SK-N-SH treated with all-trans-retinoic acid at 6 μM for 48 hours (cell line): ENCODE measurements at regions not wholly inside any gene's neighbourhood (a gene's known extent, or its start where the extent isn't known, plus 50 kb on each side); places are given as distances from the start of the nearest gene placed in this dataset.

ENCODE experiments used
- ATAC-seq: fragments of 200-7000 bp; cut with Tn5 transposase; 3 replicates; pipeline ENCODE4 v1.9.1; 2020; ENCODE audit warnings: mild to moderate bottlenecking, moderate library complexity
- ARNTL ChIP-seq: fragments of 450-650 bp; formaldehyde crosslinking; IDR thresholded peaks from 2 replicates; pipeline ENCODE4 v1.5.0; 2020; ENCODE audit warnings: low read depth, mild to moderate bottlenecking, moderate library complexity, borderline replicate concordance
- BACH2 ChIP-seq: fragments of 250-450 bp; sonication (Bioruptor Pico); IDR thresholded peaks from 2 replicates; pipeline ENCODE4 v1.9.0; 2021; ENCODE audit warnings: mild to moderate bottlenecking, borderline replicate concordance
- CSDC2 ChIP-seq: fragments of 250-450 bp; sonication (Bioruptor Pico); IDR thresholded peaks from 2 replicates; pipeline ENCODE4 v1.5.0; 2020; ENCODE audit warnings: mild to moderate bottlenecking, moderate library complexity
- ESRRG ChIP-seq: fragments of 250-450 bp; sonication (Bioruptor Pico); IDR thresholded peaks from 2 replicates; pipeline ENCODE4 v1.6.1; 2021; ENCODE audit warnings: mild to moderate bottlenecking
- GLIS3 ChIP-seq: fragments of 250-450 bp; sonication (Bioruptor Pico); IDR thresholded peaks from 2 replicates; pipeline ENCODE4 v1.5.0; 2020; ENCODE audit warnings: mild to moderate bottlenecking, moderate library complexity
- ISL1 ChIP-seq: fragments of 250-450 bp; sonication (Bioruptor Pico); IDR thresholded peaks from 2 replicates; pipeline ENCODE4 v2.1.2; 2022; ENCODE audit warnings: mild to moderate bottlenecking, moderate library complexity
- OSR1 ChIP-seq: fragments of 250-450 bp; sonication (Bioruptor Pico); IDR thresholded peaks from 2 replicates; pipeline ENCODE4 v1.8.0; 2022; ENCODE audit warnings: moderate library complexity, mild to moderate bottlenecking, inconsistent platforms
- PPARA ChIP-seq: fragments of 250-450 bp; sonication (Bioruptor Pico); IDR thresholded peaks from 2 replicates; pipeline ENCODE4 v1.5.0; 2020; ENCODE audit warnings: mild to moderate bottlenecking, borderline replicate concordance
- RARB ChIP-seq: fragments of 250-450 bp; sonication (Bioruptor Pico); IDR thresholded peaks from 2 replicates; pipeline ENCODE4 v1.8.0; 2021; ENCODE audit warnings: mild to moderate bottlenecking, moderate library complexity
- SNAI2 ChIP-seq: fragments of 250-450 bp; sonication (Bioruptor Pico); IDR thresholded peaks from 2 replicates; pipeline ENCODE4 v1.5.0; 2020; ENCODE audit warnings: mild to moderate bottlenecking, moderate library complexity
- TCF4 ChIP-seq: fragments of 250-450 bp; sonication (Bioruptor Pico); IDR thresholded peaks from 2 replicates; pipeline ENCODE4 v1.8.0; 2021; ENCODE audit warnings: mild to moderate bottlenecking, moderate library complexity, borderline replicate concordance
- TOX ChIP-seq: fragments of 250-450 bp; sonication (Bioruptor Pico); IDR thresholded peaks from 2 replicates; pipeline ENCODE4 v1.8.0; 2021; ENCODE audit warnings: mild to moderate bottlenecking, moderate library complexity, borderline replicate concordance
- ZC3H10 ChIP-seq: fragments of 250-450 bp; sonication (Bioruptor Pico); IDR thresholded peaks from 2 replicates; pipeline ENCODE4 v1.5.1; 2021; ENCODE audit warnings: mild to moderate bottlenecking, moderate library complexity
- ZFP3 ChIP-seq: fragments of 250-450 bp; sonication (Bioruptor Pico); IDR thresholded peaks from 2 replicates; pipeline ENCODE4 v1.5.0; 2020; ENCODE audit warnings: mild to moderate bottlenecking, moderate library complexity
- ZFP30 ChIP-seq: fragments of 450-650 bp; formaldehyde crosslinking; IDR thresholded peaks from 2 replicates; pipeline ENCODE4 v1.5.0; 2022; ENCODE audit warnings: mild to moderate bottlenecking, moderate library complexity
- ZNF565 ChIP-seq: fragments of 450-650 bp; formaldehyde crosslinking; conservative IDR thresholded peaks from 2 replicates; pipeline ENCODE4 v1.5.0; 2020; ENCODE audit warnings: low read depth, mild to moderate bottlenecking, moderate library complexity
- ZNF70 ChIP-seq: fragments of 450-650 bp; formaldehyde crosslinking; IDR thresholded peaks from 2 replicates; pipeline ENCODE4 v1.5.0; 2020; ENCODE audit warnings: mild to moderate bottlenecking, moderate library complexity
- ZNF8 ChIP-seq: fragments of 450-650 bp; formaldehyde crosslinking; IDR thresholded peaks from 2 replicates; pipeline ENCODE4 v1.5.0; 2020; ENCODE audit warnings: mild to moderate bottlenecking, moderate library complexity
- TF ChIP-seq, protein P1 (sequence below): fragments of 250-450 bp; sonication (Bioruptor Pico); IDR thresholded peaks from 2 replicates; pipeline ENCODE4 v1.8.0; 2021; ENCODE audit warnings: low read depth, mild to moderate bottlenecking, moderate library complexity, borderline replicate concordance
- TF ChIP-seq, protein P2 (sequence below): fragments of 250-450 bp; sonication (Bioruptor Pico); IDR thresholded peaks from 2 replicates; pipeline ENCODE4 v1.5.1; 2021; ENCODE audit warnings: mild to moderate bottlenecking, moderate library complexity
- TF ChIP-seq, protein P3 (sequence below): fragments of 250-450 bp; sonication (Bioruptor Pico); IDR thresholded peaks from 2 replicates; pipeline ENCODE4 v1.5.1; 2020; ENCODE audit warnings: low read depth, mild to moderate bottlenecking, moderate library complexity
- TF ChIP-seq, protein P4 (sequence below): fragments of 250-450 bp; sonication (Bioruptor Pico); IDR thresholded peaks from 2 replicates; pipeline ENCODE4 v1.8.0; 2020; ENCODE audit warnings: mild to moderate bottlenecking, moderate library complexity, borderline replicate concordance

DNA sequence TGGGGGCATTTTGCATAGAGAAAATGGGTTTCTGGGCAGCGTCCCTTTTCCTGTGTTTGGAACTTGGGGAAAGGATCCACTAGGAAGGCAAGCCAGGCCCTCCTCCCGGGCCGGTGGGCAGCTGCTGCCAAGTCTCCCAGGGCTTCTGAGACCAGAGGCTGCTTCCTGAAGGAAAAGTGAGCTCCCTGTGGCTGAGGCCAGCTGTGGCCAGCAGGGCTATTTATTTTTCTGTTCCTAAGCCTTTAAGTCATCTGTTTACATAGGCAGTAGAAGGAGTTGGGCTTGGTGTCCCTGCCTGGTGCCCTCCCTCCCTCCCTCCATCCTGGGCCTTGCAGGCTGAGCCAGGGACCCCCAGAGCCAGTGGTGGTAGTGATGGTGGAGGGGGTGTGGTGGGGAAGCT is 70.5 kb upstream of the COL13A1 start:
- TF ChIP-seq ISL1 (CRISPR knock-in tag), result no peak
- TF ChIP-seq, protein P1, sequence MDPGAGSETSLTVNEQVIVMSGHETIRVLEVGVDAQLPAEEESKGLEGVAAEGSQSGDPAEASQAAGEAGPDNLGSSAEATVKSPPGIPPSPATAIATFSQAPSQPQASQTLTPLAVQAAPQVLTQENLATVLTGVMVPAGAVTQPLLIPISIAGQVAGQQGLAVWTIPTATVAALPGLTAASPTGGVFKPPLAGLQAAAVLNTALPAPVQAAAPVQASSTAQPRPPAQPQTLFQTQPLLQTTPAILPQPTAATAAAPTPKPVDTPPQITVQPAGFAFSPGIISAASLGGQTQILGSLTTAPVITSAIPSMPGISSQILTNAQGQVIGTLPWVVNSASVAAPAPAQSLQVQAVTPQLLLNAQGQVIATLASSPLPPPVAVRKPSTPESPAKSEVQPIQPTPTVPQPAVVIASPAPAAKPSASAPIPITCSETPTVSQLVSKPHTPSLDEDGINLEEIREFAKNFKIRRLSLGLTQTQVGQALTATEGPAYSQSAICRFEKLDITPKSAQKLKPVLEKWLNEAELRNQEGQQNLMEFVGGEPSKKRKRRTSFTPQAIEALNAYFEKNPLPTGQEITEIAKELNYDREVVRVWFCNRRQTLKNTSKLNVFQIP (CRISPR knock-in tag), result no peak
- no peak for TF ChIP-seq ZNF565 (CRISPR knock-in tag)
- no peak for TF ChIP-seq BACH2 (CRISPR knock-in tag)
- no peak for TF ChIP-seq ZNF70 (CRISPR knock-in tag)
- no peak for TF ChIP-seq ZC3H10

DNA sequence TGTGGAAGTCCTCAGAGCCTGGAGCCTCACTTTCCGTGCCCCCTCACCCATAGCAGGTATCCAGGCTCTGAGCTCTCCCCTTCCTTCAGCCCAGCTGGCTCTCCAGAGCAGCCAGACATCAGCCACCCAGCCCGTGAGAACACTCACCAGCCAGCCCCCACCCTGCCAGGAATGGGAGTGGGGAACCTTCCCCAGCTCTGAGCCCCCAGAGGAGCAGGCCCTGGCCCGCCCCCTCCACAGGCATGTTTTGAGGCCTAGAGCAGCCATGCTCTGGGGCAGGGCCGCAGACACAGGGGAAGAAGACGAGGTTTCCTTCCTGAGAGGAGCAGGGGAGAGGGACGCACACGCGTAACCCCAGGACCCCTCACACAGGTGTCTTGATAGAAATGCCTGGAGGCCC is 70.0 kb upstream of the COL13A1 start:
- no peak for TF ChIP-seq OSR1 (CRISPR knock-in tag)
- TF ChIP-seq TCF4 (CRISPR knock-in tag), result no peak
- TF ChIP-seq, protein P2, sequence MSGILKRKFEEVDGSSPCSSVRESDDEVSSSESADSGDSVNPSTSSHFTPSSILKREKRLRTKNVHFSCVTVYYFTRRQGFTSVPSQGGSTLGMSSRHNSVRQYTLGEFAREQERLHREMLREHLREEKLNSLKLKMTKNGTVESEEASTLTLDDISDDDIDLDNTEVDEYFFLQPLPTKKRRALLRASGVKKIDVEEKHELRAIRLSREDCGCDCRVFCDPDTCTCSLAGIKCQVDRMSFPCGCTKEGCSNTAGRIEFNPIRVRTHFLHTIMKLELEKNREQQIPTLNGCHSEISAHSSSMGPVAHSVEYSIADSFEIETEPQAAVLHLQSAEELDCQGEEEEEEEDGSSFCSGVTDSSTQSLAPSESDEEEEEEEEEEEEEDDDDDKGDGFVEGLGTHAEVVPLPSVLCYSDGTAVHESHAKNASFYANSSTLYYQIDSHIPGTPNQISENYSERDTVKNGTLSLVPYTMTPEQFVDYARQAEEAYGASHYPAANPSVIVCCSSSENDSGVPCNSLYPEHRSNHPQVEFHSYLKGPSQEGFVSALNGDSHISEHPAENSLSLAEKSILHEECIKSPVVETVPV (CRISPR knock-in tag), result no peak
- TF ChIP-seq, protein P3, sequence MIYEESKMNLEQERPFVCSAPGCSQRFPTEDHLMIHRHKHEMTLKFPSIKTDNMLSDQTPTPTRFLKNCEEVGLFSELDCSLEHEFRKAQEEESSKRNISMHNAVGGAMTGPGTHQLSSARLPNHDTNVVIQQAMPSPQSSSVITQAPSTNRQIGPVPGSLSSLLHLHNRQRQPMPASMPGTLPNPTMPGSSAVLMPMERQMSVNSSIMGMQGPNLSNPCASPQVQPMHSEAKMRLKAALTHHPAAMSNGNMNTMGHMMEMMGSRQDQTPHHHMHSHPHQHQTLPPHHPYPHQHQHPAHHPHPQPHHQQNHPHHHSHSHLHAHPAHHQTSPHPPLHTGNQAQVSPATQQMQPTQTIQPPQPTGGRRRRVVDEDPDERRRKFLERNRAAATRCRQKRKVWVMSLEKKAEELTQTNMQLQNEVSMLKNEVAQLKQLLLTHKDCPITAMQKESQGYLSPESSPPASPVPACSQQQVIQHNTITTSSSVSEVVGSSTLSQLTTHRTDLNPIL (CRISPR knock-in tag), result no peak
- TF ChIP-seq ISL1 (CRISPR knock-in tag), result no peak
- no peak for TF ChIP-seq SNAI2 (CRISPR knock-in tag)
- TF ChIP-seq GLIS3 (CRISPR knock-in tag), result no peak
- TF ChIP-seq ESRRG (CRISPR knock-in tag), result no peak
- TF ChIP-seq ZC3H10, result no peak
- TF ChIP-seq ZFP3 (CRISPR knock-in tag), result no peak
- TF ChIP-seq, protein P4, sequence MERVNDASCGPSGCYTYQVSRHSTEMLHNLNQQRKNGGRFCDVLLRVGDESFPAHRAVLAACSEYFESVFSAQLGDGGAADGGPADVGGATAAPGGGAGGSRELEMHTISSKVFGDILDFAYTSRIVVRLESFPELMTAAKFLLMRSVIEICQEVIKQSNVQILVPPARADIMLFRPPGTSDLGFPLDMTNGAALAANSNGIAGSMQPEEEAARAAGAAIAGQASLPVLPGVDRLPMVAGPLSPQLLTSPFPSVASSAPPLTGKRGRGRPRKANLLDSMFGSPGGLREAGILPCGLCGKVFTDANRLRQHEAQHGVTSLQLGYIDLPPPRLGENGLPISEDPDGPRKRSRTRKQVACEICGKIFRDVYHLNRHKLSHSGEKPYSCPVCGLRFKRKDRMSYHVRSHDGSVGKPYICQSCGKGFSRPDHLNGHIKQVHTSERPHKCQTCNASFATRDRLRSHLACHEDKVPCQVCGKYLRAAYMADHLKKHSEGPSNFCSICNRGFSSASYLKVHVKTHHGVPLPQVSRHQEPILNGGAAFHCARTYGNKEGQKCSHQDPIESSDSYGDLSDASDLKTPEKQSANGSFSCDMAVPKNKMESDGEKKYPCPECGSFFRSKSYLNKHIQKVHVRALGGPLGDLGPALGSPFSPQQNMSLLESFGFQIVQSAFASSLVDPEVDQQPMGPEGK, result no peak
- no peak for TF ChIP-seq RARB (CRISPR knock-in tag)
- TF ChIP-seq ARNTL (CRISPR knock-in tag), result no peak
- TF ChIP-seq BACH2 (CRISPR knock-in tag), result no peak
- TF ChIP-seq TOX (CRISPR knock-in tag), result no peak
- no peak for TF ChIP-seq ZFP30
- TF ChIP-seq, protein P1 (CRISPR knock-in tag), result no peak
- TF ChIP-seq PPARA, result no peak
- TF ChIP-seq ZNF8 (CRISPR knock-in tag), result no peak
- no peak for ATAC-seq

More for the DNA sequence above, 70.5 kb upstream of the COL13A1 start:
- ATAC-seq, result no peak

DNA sequence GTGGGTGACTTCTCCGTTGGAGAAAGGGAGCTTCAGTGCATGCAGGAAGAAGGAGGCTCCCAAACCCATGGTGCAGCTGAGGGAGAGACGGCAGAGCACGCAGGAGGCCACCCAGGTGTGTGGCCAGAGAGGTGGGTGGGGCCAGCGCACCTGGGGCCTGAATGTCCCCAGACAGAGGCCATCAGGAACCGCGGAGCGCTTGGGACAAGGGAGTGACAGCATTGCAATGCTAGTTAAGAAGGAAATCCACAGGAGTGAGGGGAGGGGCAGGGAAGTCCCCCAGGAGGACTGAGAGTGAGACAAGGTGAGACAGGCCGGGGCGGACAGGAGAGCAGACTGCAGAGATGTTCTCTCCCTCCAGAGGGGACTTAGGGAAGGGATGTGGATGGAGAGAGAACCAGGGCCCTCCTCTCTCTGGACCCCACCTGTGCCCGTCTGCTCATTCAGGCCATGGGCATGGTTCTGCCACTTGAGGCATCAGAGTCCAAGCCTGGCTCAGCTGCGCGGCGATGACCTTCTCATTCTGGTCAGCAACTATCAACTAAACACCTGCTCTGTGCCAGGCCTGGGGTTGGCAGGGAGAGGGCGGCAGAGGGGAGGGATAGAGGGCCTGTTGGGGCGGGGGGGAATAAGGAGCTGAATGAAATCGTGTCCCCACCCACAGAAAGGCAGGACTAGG is 69.4 kb upstream of the COL13A1 start:
- ATAC-seq, result no peak
- TF ChIP-seq SNAI2 (CRISPR knock-in tag), result no peak
- TF ChIP-seq, protein P2 (CRISPR knock-in tag), result no peak
- TF ChIP-seq ISL1 (CRISPR knock-in tag), result no peak
- no peak for TF ChIP-seq ARNTL (CRISPR knock-in tag)
- TF ChIP-seq, protein P4, result no peak
- TF ChIP-seq, protein P1 (CRISPR knock-in tag), result no peak
- TF ChIP-seq, protein P3 (CRISPR knock-in tag), result no peak
- TF ChIP-seq OSR1 (CRISPR knock-in tag), result no peak
- no peak for TF ChIP-seq ZC3H10
- no peak for TF ChIP-seq ZFP30
- TF ChIP-seq GLIS3 (CRISPR knock-in tag), result no peak
- no peak for TF ChIP-seq CSDC2
